Trophoblast cell (in vitro differentiated cells and primary cell): ENCODE measurements at regions not wholly inside any gene's neighbourhood (a gene's known extent, or its start where the extent isn't known, plus 50 kb on each side); places are given as distances from the start of the nearest gene placed in this dataset.

Experiments
- DNase-seq, 2 donors: peaks; one replicate each; pipeline ENCODE4 v3.0.0-alpha.2; 2016
- H2AFZ ChIP-seq: 2 replicates; pipeline ENCODE4 v1.6.1; 2013; ENCODE audit warnings: low read length, moderate library complexity, mild to moderate bottlenecking; ENCODE audit not compliant: insufficient read depth, poor library complexity
- H2AK5ac ChIP-seq: 2 replicates; pipeline ENCODE4 v1.6.1; 2013; ENCODE audit warnings: mild to moderate bottlenecking, low read length
- H2BK120ac ChIP-seq: 2 replicates; pipeline ENCODE4 v1.6.1; 2013; ENCODE audit warnings: low read length, mild to moderate bottlenecking, moderate library complexity; ENCODE audit not compliant: insufficient read depth, poor library complexity
- H2BK12ac ChIP-seq: 2 replicates; pipeline ENCODE4 v1.6.1; 2013; ENCODE audit warnings: mild to moderate bottlenecking, low read length, moderate library complexity
- H2BK5ac ChIP-seq: 2 replicates; pipeline ENCODE4 v1.6.1; 2013; ENCODE audit warnings: low read length, low read depth, moderate library complexity, mild to moderate bottlenecking; ENCODE audit not compliant: poor library complexity
- H3K14ac ChIP-seq: 2 replicates; pipeline ENCODE4 v1.6.1; 2013; ENCODE audit warnings: mild to moderate bottlenecking, low read length
- H3K18ac ChIP-seq: 2 replicates; pipeline ENCODE4 v1.6.1; 2013; ENCODE audit warnings: mild to moderate bottlenecking, low read length
- H3K23ac ChIP-seq: 2 replicates; pipeline ENCODE4 v1.6.1; 2013; ENCODE audit warnings: low read length
- H3K27ac ChIP-seq: 2 replicates; pipeline ENCODE4 v1.5.1; 2013; ENCODE audit warnings: low read depth, mild to moderate bottlenecking, inconsistent platforms, low read length, moderate library complexity
- H3K27me3 ChIP-seq: 2 replicates; pipeline ENCODE4 v1.6.1; 2013; ENCODE audit warnings: inconsistent platforms, mild to moderate bottlenecking, low read length, moderate library complexity; ENCODE audit not compliant: insufficient read depth
- H3K36me3 ChIP-seq, 2 experiments: 1 replicate in 1 of 2; 2 replicates in 1 of 2; pipeline ENCODE4 v1.6.1; 2013; ENCODE audit warnings: low read length in 2 of 2, mild to moderate bottlenecking in 2 of 2, moderate library complexity in 1 of 2; ENCODE audit not compliant: insufficient read depth in 2 of 2, control insufficient read depth in 1 of 2
- H3K4ac ChIP-seq: 2 replicates; pipeline ENCODE4 v1.6.1; 2013; ENCODE audit warnings: low read depth, mild to moderate bottlenecking, low read length, moderate library complexity
- H3K4me1 ChIP-seq, 2 experiments: 1 replicate in 1 of 2; 2 replicates in 1 of 2; pipeline ENCODE4 v1.6.1; 2013; ENCODE audit warnings: low read length in 2 of 2, mild to moderate bottlenecking in 2 of 2, moderate library complexity in 1 of 2; ENCODE audit not compliant: insufficient read depth in 2 of 2, control insufficient read depth in 1 of 2
- H3K4me2 ChIP-seq: 2 replicates; pipeline ENCODE4 v1.6.1; 2013; ENCODE audit warnings: inconsistent platforms, mild to moderate bottlenecking, low read length, moderate library complexity
- H3K4me3 ChIP-seq: 2 replicates; pipeline ENCODE4 v1.5.1; 2013; ENCODE audit warnings: mild to moderate bottlenecking, low read depth, low read length, inconsistent platforms
- H3K79me1 ChIP-seq: one replicate; pipeline ENCODE4 v1.6.1; 2013; ENCODE audit warnings: low read length
- H3K79me2 ChIP-seq: 2 replicates; pipeline ENCODE4 v1.6.1; 2013; ENCODE audit warnings: low read length, mild to moderate bottlenecking; ENCODE audit not compliant: control insufficient read depth, insufficient read depth, poor library complexity
- H3K9ac ChIP-seq: 2 replicates; pipeline ENCODE4 v1.6.1; 2013; ENCODE audit warnings: mild to moderate bottlenecking, low read length
- H3K9me3 ChIP-seq: 2 replicates; pipeline ENCODE4 v1.6.1; 2013; ENCODE audit warnings: low read depth, mild to moderate bottlenecking, control low read depth, inconsistent platforms, low read length; ENCODE audit not compliant: insufficient read depth
- H4K12ac ChIP-seq: 2 replicates; pipeline ENCODE4 v1.6.1; 2013; ENCODE audit warnings: low read depth, mild to moderate bottlenecking, low read length, moderate library complexity
- H4K8ac ChIP-seq: 2 replicates; pipeline ENCODE4 v1.6.1; 2013; ENCODE audit warnings: low read depth, mild to moderate bottlenecking, low read length, moderate library complexity
- H4K91ac ChIP-seq: one replicate; pipeline ENCODE4 v1.6.1; 2013; ENCODE audit warnings: low read depth, mild to moderate bottlenecking, low read length, moderate library complexity
- WGBS: extraction: QIAGEN DNeasy Blood & Tissue Kit; methylation state at CpG from one replicate; pipeline ENCODE4 v1.1.7; 2013; ENCODE audit warnings: missing lambda C conversion rate; ENCODE audit not compliant: insufficient read length, insufficient coverage; ENCODE audit errors: extremely low coverage; 5-methylcytosine and 5-hydroxymethylcytosine counted together

DNA sequence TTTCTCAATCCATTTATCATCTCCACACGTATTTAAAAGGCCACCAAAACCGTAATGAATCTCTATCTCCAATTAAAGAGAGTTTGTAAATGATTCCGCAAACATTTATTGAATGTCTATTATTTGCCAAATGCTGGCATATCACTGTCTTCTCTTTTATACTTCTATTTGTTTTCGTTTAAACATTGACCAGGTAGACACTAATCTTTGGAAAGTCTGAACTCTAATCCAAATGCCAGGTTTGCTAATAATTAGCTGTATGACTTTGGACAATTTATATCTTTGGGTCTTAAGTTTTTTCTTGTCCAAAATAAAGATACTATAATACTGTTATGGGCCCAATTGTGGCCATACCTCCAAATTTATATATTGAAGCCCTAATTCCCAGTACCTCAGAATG lies 299.2 kb upstream of the TBX18 start:
- Histone ChIP-seq H3K23ac (no peak overlapping the region), H3K79me1 (no peaks in the 10 kb centered on the region), H3K18ac (no peak overlapping the region), H2BK12ac (no peak overlapping the region), H4K12ac (no peak overlapping the region), H3K4me1 (no peaks in the 10 kb centered on the region), H3K14ac (no peak overlapping the region), H3K4me2 (no peak overlapping the region), H2AFZ (no peak overlapping the region), H3K27ac (no peak overlapping the region), H3K36me3 (no peaks in the 10 kb centered on the region), H4K8ac (no peak overlapping the region), H3K9me3 (no peaks in the 10 kb centered on the region), H2AK5ac (no peak overlapping the region), H3K4ac (no peak overlapping the region), H2BK5ac (no peak overlapping the region), H4K91ac (no peak overlapping the region), H3K4me3 (no peak overlapping the region), H2BK120ac (no peak overlapping the region), H3K27me3 (no peaks in the 10 kb centered on the region), H3K9ac (no peak overlapping the region), H3K79me2 (no peaks in the 10 kb centered on the region)
- 100% methylated on average over 2 of the region's 4 CpGs for WGBS
- no peak for DNase-seq

GRCh38 chr6:85062884-85063283 lies 298.5 kb upstream of the TBX18 start:
- no peak overlapping the region for H3K4me3 ChIP-seq
- no peak overlapping the region for H2BK12ac ChIP-seq
- no peak overlapping the region for H4K8ac ChIP-seq
- no peak overlapping the region for H2AK5ac ChIP-seq
- no peaks in the 10 kb centered on the region for H3K27me3 ChIP-seq
- H2BK120ac ChIP-seq: no peak overlapping the region
- H3K4me1 ChIP-seq: no peaks in the 10 kb centered on the region
- H3K79me1 ChIP-seq: no peaks in the 10 kb centered on the region
- H2BK5ac ChIP-seq: no peak overlapping the region
- no peaks in the 10 kb centered on the region for H3K9me3 ChIP-seq
- no peak overlapping the region for H3K14ac ChIP-seq
- no peaks in the 10 kb centered on the region for H3K79me2 ChIP-seq
- H4K12ac ChIP-seq: no peak overlapping the region
- no peak overlapping the region for H3K9ac ChIP-seq
- no peak overlapping the region for H3K23ac ChIP-seq
- no peaks in the 10 kb centered on the region for H3K36me3 ChIP-seq
- H3K4ac ChIP-seq: no peak overlapping the region
- H3K27ac ChIP-seq: no peak overlapping the region
- H3K4me2 ChIP-seq: no peak overlapping the region
- no peak overlapping the region for H4K91ac ChIP-seq
- no peak overlapping the region for H3K18ac ChIP-seq
- WGBS: no CpG with 5 or more reads among the region's 2 CpGs
- no peak overlapping the region for H2AFZ ChIP-seq
- no peak for DNase-seq

DNA sequence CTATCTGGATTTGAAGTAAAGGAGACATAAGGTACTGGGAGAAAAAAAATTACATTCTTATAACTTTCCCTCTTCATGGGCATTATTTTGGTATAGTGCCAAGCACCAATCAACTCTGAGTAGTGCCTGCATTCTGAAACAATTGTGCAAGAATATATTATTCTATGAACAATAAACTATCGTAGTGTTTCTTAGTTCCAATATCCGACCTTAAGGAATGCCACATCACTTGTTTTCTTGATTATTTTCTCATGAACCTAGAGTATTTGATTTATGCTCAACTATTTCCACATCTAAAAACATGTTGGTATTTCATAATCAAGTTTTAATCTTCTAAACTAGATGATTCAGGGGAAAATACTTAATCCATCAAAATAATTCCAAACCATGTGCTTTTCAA lies 294.4 kb upstream of the TBX18 start:
- no peak overlapping the region for H2AK5ac ChIP-seq
- H3K4ac ChIP-seq: no peak overlapping the region
- H3K23ac ChIP-seq: no peak overlapping the region
- no peak overlapping the region for H3K9ac ChIP-seq
- H3K79me1 ChIP-seq: no peaks in the 10 kb centered on the region
- H2AFZ ChIP-seq: no peak overlapping the region
- no peak for DNase-seq
- no peak overlapping the region for H2BK12ac ChIP-seq
- H3K9me3 ChIP-seq: no peaks in the 10 kb centered on the region
- no CpG with 5 or more reads among the region's 2 CpGs for WGBS
- H2BK5ac ChIP-seq: no peak overlapping the region
- H3K79me2 ChIP-seq: no peaks in the 10 kb centered on the region
- no peak overlapping the region for H3K4me3 ChIP-seq
- H4K91ac ChIP-seq: no peak overlapping the region
- H2BK120ac ChIP-seq: no peak overlapping the region
- H3K4me2 ChIP-seq: no peak overlapping the region
- no peaks in the 10 kb centered on the region for H3K36me3 ChIP-seq
- H3K27me3 ChIP-seq: no peaks in the 10 kb centered on the region
- no peak overlapping the region for H3K14ac ChIP-seq
- no peak overlapping the region for H3K18ac ChIP-seq
- H3K27ac ChIP-seq: no peak overlapping the region
- no peak overlapping the region for H4K12ac ChIP-seq
- no peak overlapping the region for H4K8ac ChIP-seq
- no peaks in the 10 kb centered on the region for H3K4me1 ChIP-seq

GRCh38 chr6:85050149-85050548 lies 285.8 kb upstream of the TBX18 start:
- H3K79me1 ChIP-seq: no peaks in the 10 kb centered on the region
- no peak overlapping the region for H3K4me3 ChIP-seq
- H3K23ac ChIP-seq: no peak overlapping the region
- no peak overlapping the region for H3K9ac ChIP-seq
- no peak overlapping the region for H3K4me2 ChIP-seq
- H3K9me3 ChIP-seq: no peaks in the 10 kb centered on the region
- H3K4ac ChIP-seq: no peak overlapping the region
- no peak overlapping the region for H3K14ac ChIP-seq
- H3K36me3 ChIP-seq: no peaks in the 10 kb centered on the region
- no peaks in the 10 kb centered on the region for H3K4me1 ChIP-seq
- no peaks in the 10 kb centered on the region for H3K79me2 ChIP-seq
- H2AFZ ChIP-seq: no peak overlapping the region
- no peak overlapping the region for H2BK12ac ChIP-seq
- H4K12ac ChIP-seq: no peak overlapping the region
- DNase-seq: no peak
- H3K18ac ChIP-seq: no peak overlapping the region
- H4K91ac ChIP-seq: no peak overlapping the region
- H3K27ac ChIP-seq: no peak overlapping the region
- no peak overlapping the region for H2BK120ac ChIP-seq
- no peak overlapping the region for H2AK5ac ChIP-seq
- no peaks in the 10 kb centered on the region for H3K27me3 ChIP-seq
- H2BK5ac ChIP-seq: no peak overlapping the region
- no peak overlapping the region for H4K8ac ChIP-seq

GRCh38 chr6:85049282-85049681 lies 284.9 kb upstream of the TBX18 start:
- H4K8ac ChIP-seq: no peak overlapping the region
- DNase-seq: no peak
- H3K9me3 ChIP-seq: no peaks in the 10 kb centered on the region
- H3K79me1 ChIP-seq: no peaks in the 10 kb centered on the region
- no peak overlapping the region for H2AFZ ChIP-seq
- no peak overlapping the region for H2BK120ac ChIP-seq
- no peaks in the 10 kb centered on the region for H3K27me3 ChIP-seq
- no peak overlapping the region for H3K23ac ChIP-seq
- no CpG with 5 or more reads among the region's 2 CpGs for WGBS
- no peaks in the 10 kb centered on the region for H3K4me1 ChIP-seq
- H2AK5ac ChIP-seq: no peak overlapping the region
- H3K14ac ChIP-seq: no peak overlapping the region
- H3K4ac ChIP-seq: no peak overlapping the region
- no peak overlapping the region for H3K4me2 ChIP-seq
- H3K18ac ChIP-seq: no peak overlapping the region
- H2BK5ac ChIP-seq: no peak overlapping the region
- H3K79me2 ChIP-seq: no peaks in the 10 kb centered on the region
- H3K4me3 ChIP-seq: no peak overlapping the region
- H3K36me3 ChIP-seq: no peaks in the 10 kb centered on the region
- no peak overlapping the region for H2BK12ac ChIP-seq
- H3K9ac ChIP-seq: no peak overlapping the region
- no peak overlapping the region for H3K27ac ChIP-seq
- no peak overlapping the region for H4K12ac ChIP-seq
- no peak overlapping the region for H4K91ac ChIP-seq
